Neural cell (in vitro differentiated cells): ENCODE measurements at regions not wholly inside any gene's neighbourhood (a gene's known extent, or its start where the extent isn't known, plus 50 kb on each side); places are given as distances from the start of the nearest gene placed in this dataset.

ENCODE experiments used
- H2AFZ ChIP-seq: fragments of 200-600, 300-800 bp; sonication (generic), shearing (Covaris generic); 2 replicates; pipeline ENCODE4 v1.6.0; 2014; ENCODE audit warnings: low read depth, mild to moderate bottlenecking, antibody characterized with exemption, low read length, moderate library complexity
- H3F3A ChIP-seq: fragments of 200-600 bp; shearing (Covaris generic); 2 replicates; pipeline ENCODE4 v1.6.1; 2016; ENCODE audit warnings: mild to moderate bottlenecking, moderate library complexity, mixed read lengths, antibody characterized with exemption, low read length; ENCODE audit not compliant: insufficient read depth, poor library complexity, severe bottlenecking
- H3K27ac ChIP-seq: fragments of 200-600, 300-800 bp; sonication (generic), shearing (Covaris generic); 2 replicates; pipeline ENCODE4 v1.5.1; 2014; ENCODE audit warnings: mild to moderate bottlenecking, low read length, moderate library complexity
- H3K27me3 ChIP-seq: fragments of 300-800, 200-600 bp; sonication (generic), shearing (Covaris generic); 2 replicates; pipeline ENCODE4 v1.6.0; 2014; ENCODE audit warnings: mild to moderate bottlenecking, low read depth, low read length, moderate library complexity; ENCODE audit not compliant: insufficient read depth
- H3K36me3 ChIP-seq: fragments of 300-800, 200-600 bp; sonication (generic), shearing (Covaris generic); 2 replicates; pipeline ENCODE4 v1.5.1; 2014; ENCODE audit warnings: mild to moderate bottlenecking, antibody characterized with exemption, low read length, moderate library complexity; ENCODE audit not compliant: insufficient read depth
- H3K4me2 ChIP-seq: fragments of 300-800, 200-600 bp; sonication (generic), shearing (Covaris generic); 2 replicates; pipeline ENCODE4 v1.6.0; 2014; ENCODE audit warnings: mild to moderate bottlenecking, low read length
- H3K4me3 ChIP-seq: fragments of 300-800, 200-600 bp; sonication (generic), shearing (Covaris generic); 2 replicates; pipeline ENCODE4 v1.5.1; 2014; ENCODE audit warnings: mild to moderate bottlenecking, low read length, moderate library complexity
- H3K79me2 ChIP-seq: fragments of 200-600 bp; shearing (Covaris generic); replicated peaks from 2 replicates; pipeline ENCODE4 v1.6.0; 2014; ENCODE audit warnings: mild to moderate bottlenecking, low read length, moderate library complexity; ENCODE audit not compliant: insufficient read depth
- H3K9ac ChIP-seq: fragments of 300-800, 200-600 bp; sonication (generic), shearing (Covaris generic); 2 replicates; pipeline ENCODE4 v1.6.1; 2016; ENCODE audit warnings: mild to moderate bottlenecking, low read length, mixed read lengths
- H3K9me2 ChIP-seq: fragments of 200-600 bp; shearing (Covaris generic); 2 replicates; pipeline ENCODE4 v1.6.1; 2016; ENCODE audit warnings: mild to moderate bottlenecking, low read length, mixed read lengths; ENCODE audit not compliant: insufficient read depth
- H3K9me3 ChIP-seq: fragments of 200-600, 300-800 bp; sonication (generic), shearing (Covaris generic); 2 replicates; pipeline ENCODE4 v1.6.1; 2016; ENCODE audit warnings: mild to moderate bottlenecking, mixed run types, low read length, moderate library complexity, mixed read lengths
- H4K20me1 ChIP-seq: fragments of 200-600 bp; shearing (Covaris generic); 2 replicates; pipeline ENCODE4 v1.6.1; 2016; ENCODE audit warnings: mild to moderate bottlenecking, mixed run types; ENCODE audit not compliant: insufficient read depth
- CTCF ChIP-seq: fragments of 450-650 bp; IDR thresholded peaks from 2 replicates; pipeline ENCODE4 v1.5.1; 2014; ENCODE audit warnings: antibody characterized with exemption, mild to moderate bottlenecking, moderate library complexity; ENCODE audit not compliant: poor library complexity, severe bottlenecking
- EP300 ChIP-seq: fragments of 450-650 bp; conservative IDR thresholded peaks from 2 replicates; pipeline ENCODE4 v1.6.1; 2014; ENCODE audit warnings: antibody characterized with exemption, mild to moderate bottlenecking, moderate library complexity; ENCODE audit not compliant: poor library complexity, severe bottlenecking
- EZH2 ChIP-seq: fragments of 200-600, 300-800 bp; shearing (Covaris generic), sonication (generic); IDR thresholded peaks from 2 replicates; pipeline ENCODE4 v1.6.1; 2014; ENCODE audit warnings: antibody characterized with exemption, low read length, borderline replicate concordance, mild to moderate bottlenecking; ENCODE audit not compliant: insufficient read depth, poor library complexity, severe bottlenecking
- MXI1 ChIP-seq: fragments of 450-650 bp; conservative IDR thresholded peaks from 2 replicates; pipeline ENCODE4 v1.6.1; 2014; ENCODE audit warnings: antibody characterized with exemption, mild to moderate bottlenecking; ENCODE audit not compliant: poor library complexity, severe bottlenecking
- POLR2AphosphoS5 ChIP-seq: IDR thresholded peaks from 2 replicates; pipeline ENCODE4 v1.6.1; 2012
- RAD21 ChIP-seq: fragments of 450-650 bp; conservative IDR thresholded peaks from 2 replicates; pipeline ENCODE4 v1.6.1; 2014; ENCODE audit warnings: antibody characterized with exemption, mild to moderate bottlenecking, moderate library complexity
- REST ChIP-seq: IDR thresholded peaks from 2 replicates; pipeline ENCODE4 v1.6.1; 2012; ENCODE audit warnings: borderline replicate concordance
- SMC3 ChIP-seq: fragments of 450-650 bp; conservative IDR thresholded peaks from 2 replicates; pipeline ENCODE4 v1.6.1; 2014; ENCODE audit warnings: antibody characterized with exemption, mild to moderate bottlenecking, moderate library complexity; ENCODE audit not compliant: poor library complexity
- TAF1 ChIP-seq: IDR thresholded peaks from 2 replicates; pipeline ENCODE4 v1.6.1; 2012; ENCODE audit warnings: low read depth

GRCh38 chr20:63114006-63114692, 101.8 kb downstream of the YTHDF1 start:
- Histone ChIP-seq H3F3A (no peaks in the 10 kb centered on the region), H3K36me3 (no peaks in the 10 kb centered on the region), H2AFZ (no peak overlapping the region), H3K4me2 (no peak overlapping the region), H4K20me1 (no peaks in the 10 kb centered on the region), H3K9ac (no peak overlapping the region), H3K27ac (no peak overlapping the region), H3K9me2 (no peaks in the 10 kb centered on the region), H3K27me3 (peaks cover 24% of the 10 kb centered on the region), H3K9me3 (peaks cover 15% of the 10 kb centered on the region), H3K79me2 (no peaks in the 10 kb centered on the region), H3K4me3 (no peak overlapping the region)
- TF ChIP-seq EZH2 = no peak

- Histone ChIP-seq H3K27me3 (peaks cover 24% of the 10 kb centered on the region), H3K9me3 (peaks cover 18% of the 10 kb centered on the region), H2AFZ (no peak overlapping the region), H3K9ac (no peak overlapping the region), H3K79me2 (no peaks in the 10 kb centered on the region), H3K4me2 (no peak overlapping the region), H4K20me1 (no peaks in the 10 kb centered on the region), H3K9me2 (no peaks in the 10 kb centered on the region), H3F3A (no peaks in the 10 kb centered on the region), H3K4me3 (no peak overlapping the region), H3K27ac (no peak overlapping the region), H3K36me3 (no peaks in the 10 kb centered on the region)
- TF ChIP-seq TAF1 (no peak), EP300 (no peak), EZH2 (no peak), SMC3 (no peak), RAD21 (no peak), POLR2AphosphoS5 (no peak), REST (no peak), CTCF (no peak), MXI1 (no peak)
Measured at GRCh38 chr20:63112491-63113219, 103.3 kb downstream of the YTHDF1 start.
